ENCODE measurements at regions not wholly inside any gene's neighbourhood (a gene's known extent, or its start where the extent isn't known, plus 50 kb on each side); places are given as distances from the start of the nearest gene placed in this dataset.

- H3K4ac ChIP-seq (replicated peaks; ENCODE audit: insufficient read length, low read depth, low read length) = no peak overlapping the region
- 89% methylated on average over 3 of the region's 3 CpGs; no CpG with 5 or more reads in 1 of the 2 experiments for WGBS, 2 experiments (ENCODE audit: extremely low coverage in 1 of 2, insufficient coverage in 1 of 2, insufficient read length in 1 of 2, insufficient replicate concordance in 2 of 2, low coverage in 1 of 2, low lambda C conversion rate in 2 of 2, missing lambda C conversion rate in 1 of 2)
- CTCF ChIA-PET (ENCODE audit: partially characterized antibody) = no interaction called here
- no peak overlapping the region for H2BK20ac ChIP-seq (ENCODE audit: low read length)
- no peak overlapping the region for H3K4me2 ChIP-seq (ENCODE audit: insufficient read depth in 1 of 2, low read depth in 2 of 2, low read length in 2 of 2)
- H2AFZ ChIP-seq (ENCODE audit: low read length) = no peak overlapping the region
- no peak overlapping the region for H3K56ac ChIP-seq (replicated peaks; ENCODE audit: insufficient read length, low read depth, low read length)
- no peak overlapping the region for H3K18ac ChIP-seq (ENCODE audit: extremely low read depth, low read length)
- no peaks in the 10 kb centered on the region for H3K79me1 ChIP-seq (ENCODE audit: low read depth, low read length)
- H3K36me3 ChIP-seq (ENCODE audit: control insufficient read depth in 2 of 4, insufficient read depth in 4 of 4, low read length in 3 of 4) = no peaks in the 10 kb centered on the region
- no peak overlapping the region for H4K5ac ChIP-seq (ENCODE audit: insufficient read length, low read depth, low read length)
- no peak overlapping the region for H2BK120ac ChIP-seq (replicated peaks; ENCODE audit: low read depth, low read length)
- H3K23ac ChIP-seq (ENCODE audit: insufficient read length) = no peak overlapping the region
- peaks cover 3 to 16% (median 6%) of the 10 kb centered on the region in 4 experiments; a peak in 5 of 7 replicates for H3K4me1 ChIP-seq (replicated peaks in 1 of 4; ENCODE audit: control insufficient read depth in 3 of 4, insufficient read depth in 4 of 4, low read length in 3 of 4)
- no peak overlapping the region for H2BK15ac ChIP-seq (ENCODE audit: low read length)
- DNase-seq (ENCODE audit: low read depth in 1 of 2, low spot score in 2 of 2) = no peak
- no peaks in the 10 kb centered on the region for H3K23me2 ChIP-seq (ENCODE audit: low read depth, low read length)
- no peak overlapping the region for H3K4me3 ChIP-seq (ENCODE audit: extremely low read depth in 1 of 4, insufficient read depth in 2 of 4, low read depth in 3 of 4, low read length in 4 of 4)
- no peak overlapping the region for H3K14ac ChIP-seq (ENCODE audit: insufficient read length)
- no peaks in the 10 kb centered on the region for H3K79me2 ChIP-seq (ENCODE audit: control insufficient read depth in 1 of 2, insufficient read depth in 2 of 2, low read length in 2 of 2)
- H4K20me1 ChIP-seq (replicated peaks in 1 of 2; ENCODE audit: control insufficient read depth in 1 of 2, insufficient read depth in 2 of 2, low read length in 2 of 2) = no peaks in the 10 kb centered on the region
- H3K27me3 ChIP-seq (replicated peaks in 1 of 4; ENCODE audit: control insufficient read depth in 3 of 4, extremely low read depth in 1 of 4, insufficient read depth in 3 of 4, low read length in 3 of 4) = no peaks in the 10 kb centered on the region
- H3K27ac ChIP-seq (ENCODE audit: low read depth, low read length) = no peak overlapping the region
- POLR2A ChIA-PET (ENCODE audit: partially characterized antibody) = no interaction called here
- FAIRE-seq = no peak
- H4K8ac ChIP-seq (ENCODE audit: extremely low read depth, insufficient read depth, low read length) = no peak overlapping the region
- H3K9ac ChIP-seq (replicated peaks in 1 of 4; ENCODE audit: extremely low read depth in 1 of 4, low read depth in 3 of 4, low read length in 3 of 4) = no peak overlapping the region
- H2BK12ac ChIP-seq (ENCODE audit: low read depth, low read length) = no peak overlapping the region
- H2AK5ac ChIP-seq (ENCODE audit: low read depth, low read length) = no peak overlapping the region
- TF ChIP-seq ASH2L (IDR thresholded peaks at IDR 0.05; ENCODE audit: low read length) = no peak
- no peak for TF ChIP-seq USF2 (IDR thresholded peaks at IDR 0.05; ENCODE audit: low read length)
- TF ChIP-seq HDAC2 (IDR thresholded peaks at IDR 0.05; ENCODE audit: borderline replicate concordance in 1 of 2, low read depth in 2 of 2, low read length in 2 of 2) = no peak
- TF ChIP-seq EGR1 (IDR thresholded peaks at IDR 0.05; ENCODE audit: borderline replicate concordance, low read depth, low read length) = no peak
- TF ChIP-seq KDM1A (IDR thresholded peaks at IDR 0.05; ENCODE audit: borderline replicate concordance, low read length) = no peak
- TF ChIP-seq EP300 (IDR thresholded peaks at IDR 0.05; ENCODE audit: borderline replicate concordance in 1 of 2, low read depth in 2 of 2, low read length in 2 of 2) = no peak
- no peak for TF ChIP-seq POU5F1 (IDR thresholded peaks at IDR 0.05; ENCODE audit: low read depth, low read length)
- no peak for TF ChIP-seq CTBP2 (IDR thresholded peaks at IDR 0.05; ENCODE audit: borderline replicate concordance, insufficient read depth, insufficient read length, low read length)
- no peak for TF ChIP-seq EZH2 (IDR thresholded peaks at IDR 0.05; ENCODE audit: low read depth, low read length, severe bottlenecking)
- TF ChIP-seq BRCA1 (IDR thresholded peaks at IDR 0.05; ENCODE audit: low read depth, low read length) = no peak
- TF ChIP-seq FOSL1 (IDR thresholded peaks at IDR 0.05; ENCODE audit: insufficient read depth, low read depth, low read length) = no peak
- H4K91ac ChIP-seq (replicated peaks; ENCODE audit: insufficient read length, low read length) = no peak overlapping the region
- no peaks in the 10 kb centered on the region for H3K9me3 ChIP-seq (ENCODE audit: insufficient read depth in 2 of 2, low read depth in 1 of 2, low read length in 1 of 2)
- H2BK5ac ChIP-seq (ENCODE audit: low read depth, low read length) = no peak overlapping the region
Observed at GRCh38 chr11:31884080-31884479, 73.0 kb upstream of the PAX6 start.

Data from H1 (cell line).